GM21737 (cell line): ENCODE measurements at regions not wholly inside any gene's neighbourhood (a gene's known extent, or its start where the extent isn't known, plus 50 kb on each side); places are given as distances from the start of the nearest gene placed in this dataset.
"Not testable (repeated sequence)": the region's sequence is repeated elsewhere in the genome, so short reads cannot be mapped to it uniquely, and the experiment has no call there.

Experiments
- ATAC-seq: cut with Tn5 transposase; IDR thresholded peaks from one replicate; pipeline ENCODE4 v1.9.1; 2021; ENCODE audit warnings: mild to moderate bottlenecking, moderate library complexity; ENCODE audit not compliant: unreplicated experiment

GRCh38 chr6:37580176-37580955 lies 80.7 kb upstream of the CCDC167 start:
- ATAC-seq = no peak

- no peak for ATAC-seq
Measured at GRCh38 chr6:37579444-37580067, 79.9 kb upstream of the CCDC167 start.

- ATAC-seq = no peak
Measured at GRCh38 chr6:37578104-37578503, 78.4 kb upstream of the CCDC167 start.

GRCh38 chr6:37576336-37576737 lies 76.6 kb upstream of the CCDC167 start:
- ATAC-seq = no peak

GRCh38 chr6:37575221-37575620 lies 75.5 kb upstream of the CCDC167 start:
- ATAC-seq = no peak

- no peak for ATAC-seq
Measured at GRCh38 chr6:37572334-37572733, 72.6 kb upstream of the CCDC167 start.

- ATAC-seq = no peak
Measured at GRCh38 chr6:37570482-37571133, 70.9 kb upstream of the CCDC167 start.

GRCh38 chr6:37569743-37570481 lies 70.2 kb upstream of the CCDC167 start:
- ATAC-seq = no peak

GRCh38 chr6:37569317-37569716 lies 69.6 kb upstream of the CCDC167 start:
- no peak for ATAC-seq

GRCh38 chr6:37566950-37567349 lies 67.3 kb upstream of the CCDC167 start:
- ATAC-seq = no peak

- ATAC-seq = peak; percentile 44
Measured at GRCh38 chr6:37566111-37566949, 66.6 kb upstream of the CCDC167 start.

GRCh38 chr6:37565267-37566110 lies 65.8 kb upstream of the CCDC167 start:
- no peak for ATAC-seq

- not testable (repeated sequence) for ATAC-seq
Measured at GRCh38 chr6:37562926-37563288, 63.2 kb upstream of the CCDC167 start.

GRCh38 chr6:37561361-37561760 lies 61.7 kb upstream of the CCDC167 start:
- ATAC-seq = no peak

GRCh38 chr6:37560737-37561103 lies 61.0 kb upstream of the CCDC167 start:
- ATAC-seq = no peak

GRCh38 chr6:37559501-37559900 lies 59.8 kb upstream of the CCDC167 start:
- ATAC-seq = no peak

GRCh38 chr6:37559050-37559449 lies 59.4 kb upstream of the CCDC167 start:
- ATAC-seq = no peak

- no peak for ATAC-seq
Measured at GRCh38 chr6:37558646-37559045, 59.0 kb upstream of the CCDC167 start.

- ATAC-seq = no peak
Measured at GRCh38 chr6:37558168-37558567, 58.5 kb upstream of the CCDC167 start.

GRCh38 chr6:37557645-37558114 lies 58.0 kb upstream of the CCDC167 start:
- ATAC-seq = no peak
